ENCODE measurements at regions not wholly inside any gene's neighbourhood (a gene's known extent, or its start where the extent isn't known, plus 50 kb on each side); places are given as distances from the start of the nearest gene placed in this dataset.

- no peak for DNase-seq
Observed at GRCh38 chr20:12391099-12391498, 473.4 kb downstream of the BTBD3 start.

DNA sequence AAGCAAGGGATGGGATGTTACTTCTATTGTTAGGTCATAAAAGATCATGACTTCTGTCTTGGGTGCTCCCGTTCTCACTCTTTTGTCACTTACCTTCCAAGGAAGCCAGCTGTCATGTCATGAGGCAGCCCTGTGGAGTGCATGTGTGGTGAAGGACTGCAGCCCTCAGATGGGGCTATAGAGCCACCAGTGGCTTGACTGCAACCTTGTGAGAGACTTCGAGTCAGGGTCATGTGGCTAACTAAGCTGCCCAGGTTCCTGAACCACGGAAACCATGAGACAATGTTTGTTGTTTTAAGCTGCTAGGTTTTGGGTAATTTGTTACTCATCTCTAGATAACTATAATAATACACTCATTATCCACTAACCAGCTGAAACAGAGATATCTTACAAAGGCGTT, 477.1 kb downstream of the BTBD3 start:
- DNase-seq = no peak

DNA sequence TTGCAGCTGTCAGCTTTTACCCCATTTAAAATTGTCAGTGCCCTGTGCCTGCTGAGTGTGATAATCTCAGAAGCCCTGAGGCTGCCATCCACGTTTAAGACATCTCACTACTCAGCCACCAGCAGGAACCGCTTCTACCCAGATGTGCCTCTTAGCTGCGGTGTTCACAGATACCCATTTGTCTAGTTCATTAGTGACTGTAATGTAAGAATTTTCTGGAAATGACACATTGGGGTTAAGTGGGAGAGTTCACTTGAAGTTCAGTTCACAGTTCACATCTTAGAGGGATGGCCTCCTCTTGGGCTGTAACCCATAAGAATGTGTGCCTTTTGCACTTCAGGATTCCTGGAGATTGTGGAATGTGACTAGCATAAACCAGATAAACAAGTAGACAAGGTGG, 477.7 kb downstream of the BTBD3 start:
- no peak for DNase-seq

- no peak for DNase-seq
Observed at GRCh38 chr20:12395760-12396159, 478.1 kb downstream of the BTBD3 start.

GRCh38 chr20:12399110-12399836, 481.6 kb downstream of the BTBD3 start:
- no peak for DNase-seq

GRCh38 chr20:12404941-12405340, 487.2 kb downstream of the BTBD3 start:
- no peak for DNase-seq

DNA sequence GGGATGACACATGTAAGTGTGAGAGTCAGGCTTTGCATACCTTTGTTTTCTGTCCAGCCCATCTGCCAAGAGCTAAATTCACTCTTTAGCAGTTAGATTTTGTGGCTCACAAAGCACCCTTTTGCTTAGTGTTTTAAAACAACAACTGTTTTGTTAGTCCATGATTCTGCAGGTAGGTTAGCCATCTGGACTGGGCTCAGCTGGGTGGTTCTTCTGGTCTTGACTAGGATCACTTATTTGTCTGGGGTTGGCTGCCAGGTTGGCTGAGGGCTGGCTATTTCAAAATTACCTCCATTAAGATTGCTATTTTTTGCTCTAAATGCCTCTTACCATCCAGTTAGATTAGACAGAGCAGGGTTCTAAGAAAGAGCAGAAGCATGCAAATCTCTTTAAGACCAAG, 489.3 kb downstream of the BTBD3 start:
- DNase-seq = no peak

DNA sequence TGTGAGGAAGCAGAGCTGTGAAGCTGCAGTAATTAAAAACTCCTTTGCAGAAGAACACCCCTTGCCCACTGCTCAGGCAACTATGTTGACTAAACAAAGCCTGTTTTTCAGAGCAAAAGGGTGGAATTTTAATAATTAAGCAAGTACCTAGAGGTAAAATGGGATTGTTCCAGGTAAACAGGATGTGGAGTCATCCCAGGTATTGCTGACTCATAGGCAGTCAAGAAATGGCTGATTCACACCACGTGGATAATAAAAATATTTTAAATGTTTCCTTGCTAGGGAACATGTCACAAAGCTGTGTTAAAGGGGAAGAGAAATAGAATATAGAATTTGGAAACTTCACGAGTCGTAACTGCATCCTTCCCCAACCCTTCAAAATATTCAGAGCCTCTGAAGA, 491.8 kb downstream of the BTBD3 start:
- DNase-seq = no peak

- no peak for DNase-seq
Observed at GRCh38 chr20:12410783-12411182, 493.1 kb downstream of the BTBD3 start.

- no peak for DNase-seq
Observed at GRCh38 chr20:12411246-12411940, 493.7 kb downstream of the BTBD3 start.

GRCh38 chr20:12413116-12413515, 495.4 kb downstream of the BTBD3 start:
- no peak for DNase-seq

DNA sequence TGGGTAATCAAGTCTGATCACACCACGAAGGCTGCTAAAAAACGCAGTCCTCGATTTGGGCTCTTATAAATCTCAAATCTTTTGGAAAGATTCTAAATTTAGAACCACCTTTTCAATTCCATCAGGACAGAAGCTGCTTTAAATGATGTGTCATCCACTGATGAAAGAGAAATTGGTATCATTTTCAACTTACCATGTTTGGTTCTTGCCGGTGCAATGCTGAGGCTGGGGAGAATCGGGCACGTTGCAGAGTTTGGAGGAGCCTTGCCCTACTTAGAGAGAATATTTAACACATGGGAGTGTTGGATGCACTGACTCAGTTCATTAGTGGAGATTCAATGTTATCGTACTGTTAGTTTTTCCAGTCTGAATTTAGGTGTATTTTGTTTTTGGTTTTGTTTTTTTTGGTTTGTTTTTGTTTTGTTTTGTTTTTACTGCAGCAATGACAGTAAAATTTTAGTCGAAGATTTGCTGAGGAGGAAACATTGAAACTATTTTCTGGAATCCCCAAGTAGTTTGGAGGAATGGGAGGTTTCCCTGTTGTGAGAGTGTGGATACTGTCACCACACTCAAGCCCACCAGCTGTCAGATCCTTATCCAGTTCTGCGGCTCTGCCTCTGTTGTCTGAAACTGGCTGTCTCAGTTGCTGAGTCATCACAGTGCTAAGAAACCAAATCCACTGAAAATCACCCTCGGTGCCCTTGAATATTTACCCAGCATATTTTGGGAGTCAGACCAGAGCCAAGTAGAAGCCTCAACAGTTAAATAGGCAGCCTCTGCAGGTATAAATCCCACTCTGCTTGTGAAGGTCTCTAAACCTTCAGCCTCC, 497.0 kb downstream of the BTBD3 start:
- no peak for DNase-seq

GRCh38 chr20:12416281-12416680, 498.6 kb downstream of the BTBD3 start:
- no peak for DNase-seq

GRCh38 chr20:12433724-12434123, 516.0 kb downstream of the BTBD3 start:
- DNase-seq = no peak

DNA sequence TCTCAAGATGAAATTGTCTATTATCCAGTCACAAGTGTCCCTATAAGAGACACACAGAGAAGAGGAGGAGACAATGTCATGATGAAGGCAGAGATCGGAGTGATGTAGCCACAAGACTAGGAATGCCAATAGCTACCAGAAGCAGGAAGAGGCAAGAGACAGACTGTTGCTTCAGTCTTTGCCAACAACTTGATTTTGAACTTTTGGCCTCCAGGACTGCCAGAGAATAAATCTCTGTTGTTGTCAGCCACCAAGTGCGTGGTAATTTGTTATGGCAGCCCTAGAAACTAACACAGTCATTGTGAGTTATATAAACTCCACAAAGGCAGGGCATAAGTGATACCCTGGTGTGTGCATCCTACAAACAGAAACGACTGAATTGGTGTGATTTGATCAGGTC, 517.0 kb downstream of the BTBD3 start:
- no peak for DNase-seq

- DNase-seq = no peak
Observed at GRCh38 chr20:12435268-12435667, 517.6 kb downstream of the BTBD3 start.

DNA sequence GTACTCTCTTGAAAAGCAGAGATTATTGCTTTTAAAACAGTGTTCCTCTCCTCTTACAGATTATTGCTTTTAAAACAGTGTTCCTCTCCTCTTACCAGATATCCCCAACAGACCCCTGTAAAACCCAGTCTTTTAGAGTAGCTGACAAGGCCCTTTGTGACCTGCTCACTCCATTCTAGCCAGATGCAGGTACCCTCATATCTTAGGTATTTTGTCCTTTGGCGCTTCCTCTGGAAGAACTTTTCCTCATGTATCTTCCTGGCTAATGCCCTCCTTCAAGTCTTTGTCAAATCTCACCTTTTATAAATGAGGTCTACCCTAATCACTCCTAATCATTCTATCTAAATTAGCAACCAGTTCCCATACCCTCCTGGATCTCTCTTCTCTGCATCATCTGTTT, 536.0 kb downstream of the BTBD3 start:
- no peak for DNase-seq

- no peak for DNase-seq
Observed at GRCh38 chr20:12455148-12455547, 537.5 kb downstream of the BTBD3 start.

DNA sequence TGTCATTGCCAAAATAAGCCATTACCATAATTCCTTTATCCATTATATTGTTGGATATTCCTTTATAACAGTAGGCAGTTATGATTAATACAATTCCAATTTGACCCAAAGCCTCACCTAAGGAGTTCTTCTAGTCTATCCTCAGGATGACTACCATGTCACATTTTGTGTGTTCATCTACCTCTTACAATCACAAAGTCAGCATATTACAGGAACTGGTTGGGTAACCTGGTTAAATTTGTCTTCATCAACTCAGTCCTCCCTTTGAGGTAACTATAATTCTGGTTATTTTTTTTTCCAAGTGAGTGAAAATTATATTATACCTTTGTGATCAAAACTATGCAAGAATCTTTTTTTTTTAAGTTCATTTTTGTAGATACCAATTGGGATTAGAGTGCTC, 540.5 kb downstream of the BTBD3 start:
- DNase-seq = no peak

- no peak for DNase-seq
Observed at GRCh38 chr20:12464036-12464435, 544.7 kb upstream of the SPTLC3 start.

- no peak for DNase-seq
Observed at GRCh38 chr20:12466915-12467314, 541.9 kb upstream of the SPTLC3 start.

GRCh38 chr20:12467758-12468157, 541.0 kb upstream of the SPTLC3 start:
- no peak for DNase-seq

DNA sequence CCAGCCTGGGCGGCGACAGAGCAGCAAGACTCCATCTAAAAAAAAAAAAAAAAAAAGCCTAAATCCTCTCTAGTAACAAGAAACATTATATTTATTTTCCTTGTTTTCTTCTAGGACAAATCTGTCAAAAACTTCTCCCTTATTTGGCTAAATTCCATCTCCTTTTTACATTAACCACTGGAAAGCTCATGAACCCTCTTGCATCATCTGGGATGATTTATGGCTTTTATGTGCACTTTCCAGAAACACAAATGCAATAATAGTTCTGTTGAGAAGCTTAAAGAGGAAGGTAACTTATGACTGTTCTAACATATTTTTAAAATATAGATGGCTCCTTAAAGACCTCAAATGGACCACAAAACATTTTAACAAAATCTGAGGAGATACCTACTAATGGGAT, 526.1 kb upstream of the SPTLC3 start:
- DNase-seq = no peak

DNA sequence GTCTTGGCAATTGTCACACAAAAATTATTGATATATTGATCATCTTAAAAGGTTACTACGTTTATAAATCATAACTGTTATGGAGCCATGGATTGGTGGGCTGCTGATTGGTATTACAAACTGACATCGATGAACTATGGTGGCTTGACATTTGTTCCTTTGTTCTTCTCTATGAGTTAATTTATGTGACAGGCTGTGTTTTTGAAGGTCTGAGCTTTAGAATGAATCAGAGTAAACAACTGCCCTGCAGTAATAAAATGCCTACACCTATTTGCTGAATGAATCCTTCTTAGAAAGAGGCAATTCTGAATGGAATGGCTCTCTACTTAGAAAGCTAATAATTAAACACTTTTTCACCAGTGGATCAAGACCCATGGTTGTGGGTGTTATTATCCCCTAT, 506.3 kb upstream of the SPTLC3 start:
- no peak for DNase-seq

All from inflammatory macrophage (primary cell).